HEK293 (cell line): ENCODE measurements at regions not wholly inside any gene's neighbourhood (a gene's known extent, or its start where the extent isn't known, plus 50 kb on each side); places are given as distances from the start of the nearest gene placed in this dataset.

Experiments used
- CTCF ChIA-PET: fragments of 350-600 bp; formaldehyde crosslinking; extraction: SDS; loops from one replicate; lab custom pipeline; 2021; ENCODE audit warnings: antibody characterized with exemption; lab: Yijun Ruan, JAX
- POLR2A ChIA-PET: fragments of 300-600 bp; formaldehyde crosslinking; extraction: SDS; loops from one replicate; lab custom pipeline; 2020; ENCODE audit warnings: antibody characterized with exemption, inconsistent platforms; lab: Yijun Ruan, JAX
- H3K27ac ChIP-seq: fragments of 200-500 bp; sonication (Bioruptor generic); 2 replicates; pipeline ENCODE4 v1.5.1; 2014; ENCODE audit warnings: low read depth, low read length, control low read depth, inconsistent platforms; ENCODE audit errors: extremely low read depth
- H3K36me3 ChIP-seq, 2 experiments: fragments of 200-500 bp in 1 of 2; sonication (Bioruptor generic) in 1 of 2; 1 replicate in 1 of 2; 2 replicates in 1 of 2; pipeline ENCODE4 v1.5.1; 2014 to 2017; ENCODE audit warnings: inconsistent platforms in 2 of 2, low read length in 2 of 2; ENCODE audit not compliant: control insufficient read depth in 2 of 2, insufficient read depth in 1 of 2
- H3K4me1 ChIP-seq: fragments of 200-500 bp; sonication (Bioruptor generic); 2 replicates; pipeline ENCODE4 v1.5.1; 2014; ENCODE audit warnings: mild to moderate bottlenecking, low read length, inconsistent platforms; ENCODE audit not compliant: control insufficient read depth, insufficient read depth
- H3K4me3 ChIP-seq: 2 replicates; pipeline ENCODE4 v1.5.1; 2011; ENCODE audit warnings: low read depth, mild to moderate bottlenecking, control low read depth, low read length, moderate library complexity
- H3K9me3 ChIP-seq: fragments of 200-500 bp; sonication (Bioruptor generic); 2 replicates; pipeline ENCODE4 v1.5.1; 2014; ENCODE audit warnings: low read depth, low read length, inconsistent platforms; ENCODE audit not compliant: control insufficient read depth, insufficient read depth
- CTCF ChIP-seq: fragments of 450-650 bp; formaldehyde crosslinking; IDR thresholded peaks from 2 replicates; pipeline ENCODE4 v1.5.1; 2016; ENCODE audit warnings: missing biosample characterization, missing genetic modification characterization
- ELK4 ChIP-seq: IDR thresholded peaks from 2 replicates; pipeline ENCODE4 v1.6.1; 2011; ENCODE audit warnings: mild to moderate bottlenecking, low read depth, low read length, borderline replicate concordance
- FEZF1 ChIP-seq: fragments of 450-650 bp; formaldehyde crosslinking; IDR thresholded peaks from 2 replicates; pipeline ENCODE4 v1.5.1; 2016; ENCODE audit warnings: missing biosample characterization, missing genetic modification characterization
- MZF1 ChIP-seq: fragments of 450-650 bp; formaldehyde crosslinking; IDR thresholded peaks from 2 replicates; pipeline ENCODE4 v1.5.1; 2017; ENCODE audit warnings: missing biosample characterization, missing genetic modification characterization, borderline replicate concordance
- OSR2 ChIP-seq: fragments of 450-650 bp; formaldehyde crosslinking; IDR thresholded peaks from 2 replicates; pipeline ENCODE4 v1.5.1; 2016; ENCODE audit warnings: missing biosample characterization, missing genetic modification characterization
- SCRT2 ChIP-seq: fragments of 450-650 bp; formaldehyde crosslinking; IDR thresholded peaks from 2 replicates; pipeline ENCODE4 v1.5.1; 2016; ENCODE audit warnings: missing biosample characterization, missing genetic modification characterization
- TCF7L2 ChIP-seq: IDR thresholded peaks from 2 replicates; pipeline ENCODE4 v1.6.1; 2011; ENCODE audit warnings: low read depth, mild to moderate bottlenecking, inconsistent platforms, low read length, moderate library complexity, borderline replicate concordance
- ZIC2 ChIP-seq: fragments of 450-650 bp; formaldehyde crosslinking; IDR thresholded peaks from 2 replicates; pipeline ENCODE4 v1.5.1; 2016; ENCODE audit warnings: missing biosample characterization, missing genetic modification characterization
- ZNF26 ChIP-seq: fragments of 450-650 bp; formaldehyde crosslinking; IDR thresholded peaks from 2 replicates; pipeline ENCODE4 v1.5.1; 2016; ENCODE audit warnings: missing biosample characterization, missing genetic modification characterization
- ZNF341 ChIP-seq: fragments of 450-650 bp; formaldehyde crosslinking; IDR thresholded peaks from 2 replicates; pipeline ENCODE4; 2016; ENCODE audit warnings: low read depth, missing biosample characterization, missing genetic modification characterization
- ZNF366 ChIP-seq: fragments of 450-650 bp; formaldehyde crosslinking; conservative IDR thresholded peaks from 2 replicates; pipeline ENCODE4 v1.5.1; 2016; ENCODE audit warnings: missing biosample characterization, missing genetic modification characterization
- ZNF585B ChIP-seq: fragments of 450-650 bp; formaldehyde crosslinking; IDR thresholded peaks from 2 replicates; pipeline ENCODE4 v1.5.1; 2016; ENCODE audit warnings: missing biosample characterization, missing genetic modification characterization
- ZNF624 ChIP-seq: fragments of 450-650 bp; formaldehyde crosslinking; IDR thresholded peaks from 2 replicates; pipeline ENCODE4 v1.5.1; 2017; ENCODE audit warnings: missing biosample characterization, missing genetic modification characterization
- ZNF707 ChIP-seq: fragments of 450-650 bp; formaldehyde crosslinking; IDR thresholded peaks from 2 replicates; pipeline ENCODE4 v1.5.1; 2016; ENCODE audit warnings: missing biosample characterization, missing genetic modification characterization
- TF ChIP-seq, protein P1 (sequence below): fragments of 450-650 bp; formaldehyde crosslinking; IDR thresholded peaks from 2 replicates; pipeline ENCODE4 v1.5.1; 2016; ENCODE audit warnings: missing biosample characterization, missing genetic modification characterization
- TF ChIP-seq, protein P2 (sequence below): fragments of 450-650 bp; formaldehyde crosslinking; IDR thresholded peaks from 2 replicates; pipeline ENCODE4 v1.5.1; 2016; ENCODE audit warnings: missing biosample characterization, missing genetic modification characterization
- TF ChIP-seq, protein P3 (sequence below): fragments of 450-650 bp; formaldehyde crosslinking; IDR thresholded peaks from 2 replicates; pipeline ENCODE4 v1.5.1; 2016; ENCODE audit warnings: missing biosample characterization, missing genetic modification characterization

DNA sequence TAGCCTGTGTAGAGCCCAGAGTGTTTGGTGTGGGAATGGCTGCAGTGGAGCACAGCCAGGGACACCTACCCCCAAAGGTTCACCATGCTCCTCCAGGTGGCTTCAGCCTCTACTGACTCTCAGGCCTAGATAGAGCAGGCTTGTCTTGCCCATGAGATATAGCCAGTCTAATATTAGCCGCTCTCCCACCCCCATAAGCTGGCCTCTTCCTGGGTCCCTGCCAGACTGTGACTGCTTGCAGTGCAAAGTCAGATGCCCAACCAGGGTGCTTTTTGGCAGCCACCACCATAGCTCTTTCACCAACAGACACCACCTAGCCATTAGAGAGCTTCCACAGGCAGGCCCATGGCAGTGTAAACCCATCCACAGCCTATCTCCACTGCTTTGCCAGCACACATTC, 405.3 kb downstream of the MBD2 start:
- ChIA-PET POLR2A (no interaction called here), CTCF (no interaction called here)
- no peaks in the 10 kb centered on the region for H3K9me3 ChIP-seq

DNA sequence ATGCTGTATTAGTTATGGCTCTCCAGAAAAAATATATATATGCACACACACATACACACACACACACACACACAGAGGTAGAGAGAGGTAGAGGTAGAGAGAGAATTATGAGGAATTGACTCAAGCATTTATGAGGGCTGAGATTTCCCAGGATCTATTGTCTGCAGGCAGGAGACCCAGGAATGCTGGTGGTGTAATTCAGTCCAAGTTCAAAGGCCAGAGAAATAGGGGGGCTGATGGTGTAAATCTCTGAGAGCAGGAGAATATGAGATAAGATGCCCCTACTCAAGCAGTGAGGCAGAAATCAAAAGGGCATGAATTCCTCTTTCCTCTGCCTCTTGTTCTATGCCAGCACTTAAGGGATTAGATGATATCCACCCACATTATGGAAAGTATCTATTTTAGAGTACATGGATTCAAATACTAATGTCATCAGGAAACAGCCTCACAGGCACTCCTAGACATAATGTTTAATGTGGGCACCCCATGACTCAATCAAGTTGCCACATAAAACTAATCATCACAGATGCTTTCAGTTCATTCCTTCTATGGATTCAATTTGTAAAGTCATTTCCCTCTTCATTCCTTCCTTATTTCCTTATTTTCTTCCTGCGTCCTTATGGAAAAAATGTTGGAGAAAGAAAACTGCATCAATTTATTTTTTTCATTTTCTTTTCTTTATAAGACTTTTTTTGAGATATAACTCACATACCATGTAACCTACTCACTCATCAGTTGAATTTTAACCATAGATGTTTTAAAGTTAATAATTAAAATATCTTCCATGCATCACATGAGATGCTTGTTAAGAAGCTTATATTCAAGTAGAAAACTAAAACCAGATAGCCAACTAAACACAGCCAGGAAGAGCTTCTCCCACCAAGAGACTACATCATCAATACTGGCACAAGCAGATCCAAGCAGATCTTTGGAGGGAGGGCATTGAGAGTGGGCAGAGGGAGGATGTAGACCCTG, 406.2 kb downstream of the MBD2 start:
- no peak for TF ChIP-seq ZIC2 (tag by site-specific recombination)
- H3K9me3 ChIP-seq = no peaks in the 10 kb centered on the region
- no peak overlapping the region for H3K27ac ChIP-seq
- ChIA-PET POLR2A (no interaction called here), CTCF (no interaction called here)
- H3K4me1 ChIP-seq = no peaks in the 10 kb centered on the region
- H3K4me3 ChIP-seq = no peak overlapping the region
- H3K36me3 ChIP-seq = no peaks in the 10 kb centered on the region

More for the DNA sequence above, 405.3 kb downstream of the MBD2 start:
- TF ChIP-seq TCF7L2 = no peak
- no peak for TF ChIP-seq ZNF707 (tag by site-specific recombination)
- TF ChIP-seq, all 188 proteins: peak for 0
- no peaks in the 10 kb centered on the region for H3K36me3 ChIP-seq
- no peak overlapping the region for H3K4me3 ChIP-seq
- no peaks in the 10 kb centered on the region for H3K4me1 ChIP-seq
- no peak overlapping the region for H3K27ac ChIP-seq

- H3K27ac ChIP-seq = no peak overlapping the region
- TF ChIP-seq, protein P1, sequence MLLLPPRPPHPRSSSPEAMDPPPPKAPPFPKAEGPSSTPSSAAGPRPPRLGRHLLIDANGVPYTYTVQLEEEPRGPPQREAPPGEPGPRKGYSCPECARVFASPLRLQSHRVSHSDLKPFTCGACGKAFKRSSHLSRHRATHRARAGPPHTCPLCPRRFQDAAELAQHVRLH (tag by site-specific recombination) = no peak
- TF ChIP-seq, protein P2, sequence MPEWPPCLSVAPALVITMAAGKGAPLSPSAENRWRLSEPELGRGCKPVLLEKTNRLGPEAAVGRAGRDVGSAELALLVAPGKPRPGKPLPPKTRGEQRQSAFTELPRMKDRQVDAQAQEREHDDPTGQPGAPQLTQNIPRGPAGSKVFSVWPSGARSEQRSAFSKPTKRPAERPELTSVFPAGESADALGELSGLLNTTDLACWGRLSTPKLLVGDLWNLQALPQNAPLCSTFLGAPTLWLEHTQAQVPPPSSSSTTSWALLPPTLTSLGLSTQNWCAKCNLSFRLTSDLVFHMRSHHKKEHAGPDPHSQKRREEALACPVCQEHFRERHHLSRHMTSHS (tag by site-specific recombination) = no peak
- no peak for TF ChIP-seq ZNF341 (tag by site-specific recombination)
- no peaks in the 10 kb centered on the region for H3K4me1 ChIP-seq
- no peaks in the 10 kb centered on the region for H3K9me3 ChIP-seq
- H3K4me3 ChIP-seq = no peak overlapping the region
- ChIA-PET CTCF (interaction anchor here (0.7 kb wide), 1 partner anchor 146 kb away, joined by 3 read pairs; no protein-coding TSS in a partner anchor), POLR2A (no interaction called here)
- H3K36me3 ChIP-seq = no peaks in the 10 kb centered on the region
Measured at GRCh38 chr18:53800171-53800570, 424.3 kb downstream of the MBD2 start.

DNA sequence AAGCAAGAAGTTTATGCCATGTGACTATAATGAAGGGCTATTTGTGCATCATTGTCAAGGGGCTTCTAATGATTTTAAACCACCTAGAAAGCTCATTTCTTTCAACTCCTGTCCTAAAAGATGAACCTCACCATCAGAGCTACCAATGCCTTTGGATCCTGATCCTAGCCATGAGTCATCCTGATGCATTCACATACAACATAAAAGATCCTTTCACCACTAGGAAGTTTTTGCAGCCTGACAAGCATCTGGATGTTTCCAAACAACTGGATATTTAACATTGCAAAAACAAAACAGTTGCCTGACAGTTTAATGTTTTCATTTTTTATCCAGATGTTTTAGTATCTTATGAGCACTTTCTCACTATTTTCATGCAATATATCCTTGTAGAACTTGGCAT, 425.3 kb downstream of the MBD2 start:
- ChIA-PET CTCF (no interaction called here), POLR2A (no interaction called here)
- Histone ChIP-seq H3K4me1 (no peaks in the 10 kb centered on the region), H3K27ac (no peak overlapping the region), H3K36me3 (no peaks in the 10 kb centered on the region), H3K9me3 (no peaks in the 10 kb centered on the region)
- TF ChIP-seq ZNF624 (tag by site-specific recombination) (no peak), FEZF1 (tag by site-specific recombination) (no peak), CTCF (tag by site-specific recombination) (no peak), OSR2 (no peak), ZNF585B (tag by site-specific recombination) (no peak), ELK4 (no peak), MZF1 (tag by site-specific recombination) (no peak), SCRT2 (no peak), ZNF26 (no peak), ZNF366 (tag by site-specific recombination) (no peak)
- TF ChIP-seq, protein P3, sequence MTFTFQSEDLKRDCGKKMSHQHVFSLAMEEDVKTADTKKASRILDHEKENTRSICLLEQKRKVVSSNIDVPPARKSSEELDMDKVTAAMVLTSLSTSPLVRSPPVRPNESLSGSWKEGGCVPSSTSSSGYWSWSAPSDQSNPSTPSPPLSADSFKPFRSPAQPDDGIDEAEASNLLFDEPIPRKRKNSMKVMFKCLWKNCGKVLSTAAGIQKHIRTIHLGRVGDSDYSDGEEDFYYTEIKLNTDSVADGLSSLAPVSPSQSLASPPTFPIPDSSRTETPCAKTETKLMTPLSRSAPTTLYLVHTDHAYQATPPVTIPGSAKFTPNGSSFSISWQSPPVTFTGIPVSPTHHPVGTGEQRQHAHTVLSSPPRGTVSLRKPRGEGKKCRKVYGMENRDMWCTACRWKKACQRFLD = no peak
- TF ChIP-seq, all 188 proteins: peak for 0
- H3K4me3 ChIP-seq = no peak overlapping the region
